ENCODE measurements at regions not wholly inside any gene's neighbourhood (a gene's known extent, or its start where the extent isn't known, plus 50 kb on each side); places are given as distances from the start of the nearest gene placed in this dataset.

DNA sequence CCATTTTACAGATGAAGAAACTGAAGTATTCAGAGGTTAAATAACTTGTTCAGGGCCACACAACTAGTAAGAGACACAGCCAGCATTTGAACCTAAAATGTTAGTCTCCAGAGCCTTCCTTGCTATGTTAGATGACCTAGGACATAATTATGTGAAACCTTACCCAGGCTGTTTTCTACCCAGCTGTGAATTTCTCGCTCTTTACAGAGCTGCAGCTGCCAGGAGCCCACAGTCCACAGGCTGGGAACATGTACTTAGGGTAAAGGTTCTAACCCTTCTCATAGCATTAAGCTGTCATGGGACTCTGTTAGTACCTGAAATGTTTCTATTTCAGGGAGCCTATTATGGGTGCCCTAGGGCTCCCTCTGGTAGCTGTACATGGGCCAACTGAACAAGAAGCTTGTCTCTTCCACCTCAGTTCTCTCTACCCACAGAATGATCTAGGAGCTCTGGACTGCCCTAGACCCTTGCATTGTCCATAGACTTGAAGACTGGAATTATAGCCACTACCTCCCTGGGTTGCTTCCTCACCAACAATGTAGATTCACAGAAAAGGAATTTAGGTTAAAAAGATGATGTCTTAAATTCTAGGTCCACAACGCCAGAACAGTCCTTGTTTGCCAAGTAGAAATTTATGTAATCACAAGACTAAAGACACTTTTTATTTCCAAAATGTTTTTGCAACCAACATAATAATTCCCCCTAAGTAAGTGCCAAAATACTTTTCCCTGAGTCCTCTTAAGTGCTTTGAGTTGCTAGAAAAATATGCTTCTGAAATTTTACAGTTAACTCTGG lies 262.9 kb downstream of the PIK3R1 start:
- WGBS, 2 donors (ENCODE audit: low coverage in 1 of 2): 50 to 78% methylated on average over 1 to 2 of the region's 2 CpGs
- in situ Hi-C loops (cut with MboI; ENCODE audit: low pct_ligation_motif_present in 1 of 4, low pct_unique_long_range_greater_than_20kb in 1 of 4, low sequenced_read_pairs in 3 of 4): loop anchor here in 1 of 4 donors (25.0 kb wide), 1 partner anchor 484 kb away; no protein-coding TSS in a partner anchor
- H3K9me3 ChIP-seq: no peaks in the 10 kb centered on the region
- no peak overlapping the region for H3K4me3 ChIP-seq
- peaks cover 4 to 11% (median 5%) of the 10 kb centered on the region in 4 donors for H3K4me1 ChIP-seq
- TF ChIP-seq POLR2A (IDR thresholded peaks at IDR 0.05) (no peak), CTCF (IDR thresholded peaks at IDR 0.05) (no peak), POLR2AphosphoS5 (IDR thresholded peaks at IDR 0.05) (no peak), EP300 (IDR thresholded peaks at IDR 0.05; ENCODE audit: low read depth) (no peak)
- no peaks in the 10 kb centered on the region for H3K27me3 ChIP-seq
- no peak for DNase-seq
- peak overlapping the region in 3 of 4 donors; percentile 22 to 69 (median 39) for H3K27ac ChIP-seq
- no peaks in the 10 kb centered on the region for H3K36me3 ChIP-seq
- intact Hi-C loops (cut with DNase I; ENCODE audit: low total_unique reads): loop anchor here (1.0 kb wide), 1 partner anchor 41 kb away; no protein-coding TSS in a partner anchor

GRCh38 chr5:68479524-68479923 lies 264.0 kb downstream of the PIK3R1 start:
- Histone ChIP-seq H3K27ac (peak overlapping the region in 3 of 4 donors; percentile 22 to 64 (median 39)), H3K4me1 (peaks cover 4 to 11% (median 5%) of the 10 kb centered on the region in 4 donors), H3K36me3 (no peaks in the 10 kb centered on the region), H3K27me3 (no peaks in the 10 kb centered on the region), H3K4me3 (no peak overlapping the region), H3K9me3 (no peaks in the 10 kb centered on the region)
- TF ChIP-seq POLR2A (IDR thresholded peaks at IDR 0.05) (no peak), POLR2AphosphoS5 (IDR thresholded peaks at IDR 0.05) (peak in 1 of 3 donors; percentile 22), EP300 (IDR thresholded peaks at IDR 0.05; ENCODE audit: low read depth) (peak; percentile 52)
- 53 to 60% methylated on average over 1 to 2 of the region's 2 CpGs for WGBS, 2 donors (ENCODE audit: low coverage in 1 of 2)
- intact Hi-C loops (cut with DNase I; ENCODE audit: low total_unique reads) (loop anchor here (1.0 kb wide), 1 partner anchor 40 kb away; no protein-coding TSS in a partner anchor), in situ Hi-C loops (cut with MboI; ENCODE audit: low pct_ligation_motif_present in 1 of 4, low pct_unique_long_range_greater_than_20kb in 1 of 4, low sequenced_read_pairs in 3 of 4) (loop anchor here in 1 of 4 donors (25.0 kb wide), 1 partner anchor 483 kb away; no protein-coding TSS in a partner anchor)
- no peak for DNase-seq

DNA sequence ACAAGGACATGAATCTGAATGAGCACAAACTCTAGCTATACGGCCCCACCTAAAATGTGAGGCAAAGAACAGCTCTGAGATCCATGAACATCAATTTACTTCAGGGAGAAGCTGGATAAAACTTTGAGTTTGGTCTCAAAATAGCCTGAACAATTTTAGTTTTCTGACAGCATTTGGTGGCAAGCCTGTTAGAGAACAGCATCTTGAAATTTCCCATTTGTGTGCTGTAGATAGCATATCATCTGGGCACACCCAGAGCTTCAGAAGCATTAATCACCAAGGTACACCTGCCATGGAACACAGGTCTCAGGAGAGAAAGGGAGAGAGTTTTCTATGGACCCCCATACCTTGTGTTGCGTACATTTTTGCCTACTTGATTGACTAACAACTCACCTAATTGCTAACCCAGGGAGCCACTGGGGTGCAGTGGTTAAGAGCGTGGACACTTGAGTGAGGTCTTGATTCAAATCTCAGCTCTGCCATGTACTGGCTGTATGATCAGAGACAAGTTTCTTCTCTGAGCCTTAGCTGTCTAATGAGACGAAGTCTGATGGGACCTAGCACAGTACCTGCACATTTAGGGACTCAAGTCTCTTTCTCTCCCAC lies 264.9 kb downstream of the PIK3R1 start:
- Histone ChIP-seq H3K27ac (peak overlapping the region in 1 of 4 donors; percentile 64), H3K36me3 (no peaks in the 10 kb centered on the region)

GRCh38 chr5:68482199-68482598 lies 266.6 kb downstream of the PIK3R1 start:
- H3K27ac ChIP-seq: no peak overlapping the region
- no peaks in the 10 kb centered on the region for H3K27me3 ChIP-seq
- no peak for DNase-seq
- WGBS, 2 donors (ENCODE audit: low coverage in 1 of 2): 87% methylated on average over 2 of the region's 2 CpGs; no CpG with 5 or more reads in 1 of the 2 donors
- H3K4me1 ChIP-seq: peaks cover 4 to 11% (median 5%) of the 10 kb centered on the region in 4 donors
- H3K4me3 ChIP-seq: no peak overlapping the region
- TF ChIP-seq POLR2AphosphoS5 (IDR thresholded peaks at IDR 0.05): no peak
- TF ChIP-seq CTCF (IDR thresholded peaks at IDR 0.05): no peak
- no peak for TF ChIP-seq EP300 (IDR thresholded peaks at IDR 0.05; ENCODE audit: low read depth)
- TF ChIP-seq POLR2A (IDR thresholded peaks at IDR 0.05): no peak
- intact Hi-C loops (cut with DNase I; ENCODE audit: low total_unique reads) (no loop called here), in situ Hi-C loops (cut with MboI; ENCODE audit: low pct_ligation_motif_present in 1 of 4, low pct_unique_long_range_greater_than_20kb in 1 of 4, low sequenced_read_pairs in 3 of 4) (loop anchor here in 1 of 4 donors (25.0 kb wide), 1 partner anchor 480 kb away; no protein-coding TSS in a partner anchor)
- H3K9me3 ChIP-seq: peaks cover 0 to under 1% of the 10 kb centered on the region in 2 donors
- H3K36me3 ChIP-seq: no peaks in the 10 kb centered on the region

More for the DNA sequence above, 264.9 kb downstream of the PIK3R1 start:
- WGBS, 2 donors (ENCODE audit: low coverage in 1 of 2): 85% methylated on average over 4 of the region's 4 CpGs; no CpG with 5 or more reads in 1 of the 2 donors
- intact Hi-C loops (cut with DNase I; ENCODE audit: low total_unique reads): no loop called here
- DNase-seq: no peak
- peaks cover 4 to 11% (median 5%) of the 10 kb centered on the region in 4 donors for H3K4me1 ChIP-seq
- H3K4me3 ChIP-seq: no peak overlapping the region
- no peaks in the 10 kb centered on the region for H3K9me3 ChIP-seq
- TF ChIP-seq POLR2AphosphoS5 (IDR thresholded peaks at IDR 0.05) (no peak), CTCF (IDR thresholded peaks at IDR 0.05) (no peak)
- no peaks in the 10 kb centered on the region for H3K27me3 ChIP-seq
- in situ Hi-C loops (cut with MboI; ENCODE audit: low pct_ligation_motif_present in 1 of 4, low pct_unique_long_range_greater_than_20kb in 1 of 4, low sequenced_read_pairs in 3 of 4): loop anchor here in 1 of 4 donors (25.0 kb wide), 1 partner anchor 482 kb away; no protein-coding TSS in a partner anchor

All from transverse colon (tissue), 4 donors.